ENCODE measurements at regions not wholly inside any gene's neighbourhood (a gene's known extent, or its start where the extent isn't known, plus 50 kb on each side); places are given as distances from the start of the nearest gene placed in this dataset.
"Not testable (repeated sequence)": the region's sequence is repeated elsewhere in the genome, so short reads cannot be mapped to it uniquely, and the experiment has no call there.

DNA sequence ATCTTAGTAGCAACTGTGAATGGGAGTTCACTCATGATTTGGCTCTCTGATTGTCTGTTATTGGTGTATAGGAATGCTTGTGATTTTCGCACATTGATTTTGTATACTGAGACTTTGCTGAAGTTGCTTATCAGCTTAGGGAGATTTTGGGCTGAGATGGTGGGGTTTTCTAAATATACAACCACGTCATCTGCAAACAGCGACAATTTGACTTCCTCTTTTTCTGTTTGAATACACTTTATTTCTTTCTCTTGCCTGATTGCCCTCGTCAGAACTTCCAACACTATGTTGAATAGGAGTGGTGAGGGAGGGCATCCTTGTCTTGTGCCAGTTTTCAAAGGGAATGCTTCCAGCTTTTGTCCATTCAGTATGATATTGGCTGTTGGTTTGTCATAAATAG lies 1883.1 kb upstream of the TENM3 start:
- not testable (repeated sequence) for DNase-seq

DNA sequence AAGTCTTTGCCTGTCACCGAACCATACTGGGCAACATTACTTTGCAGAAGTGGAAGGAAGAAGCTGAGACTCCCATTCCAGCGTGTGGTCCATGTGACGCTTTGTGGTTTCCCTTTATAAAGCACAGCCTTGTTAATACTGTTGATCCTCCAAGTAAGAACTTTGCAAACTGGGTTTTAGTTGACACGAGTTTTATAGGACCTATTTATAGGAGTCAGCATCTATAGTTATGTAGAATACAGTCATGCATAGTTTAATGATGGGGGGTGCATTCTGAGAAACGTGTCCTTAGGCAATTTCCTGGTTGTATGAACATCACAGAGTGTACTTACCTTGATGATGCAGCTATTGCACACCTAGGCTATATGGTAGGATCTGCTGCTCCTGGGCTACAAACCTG lies 1879.4 kb upstream of the TENM3 start:
- no peak for DNase-seq

DNA sequence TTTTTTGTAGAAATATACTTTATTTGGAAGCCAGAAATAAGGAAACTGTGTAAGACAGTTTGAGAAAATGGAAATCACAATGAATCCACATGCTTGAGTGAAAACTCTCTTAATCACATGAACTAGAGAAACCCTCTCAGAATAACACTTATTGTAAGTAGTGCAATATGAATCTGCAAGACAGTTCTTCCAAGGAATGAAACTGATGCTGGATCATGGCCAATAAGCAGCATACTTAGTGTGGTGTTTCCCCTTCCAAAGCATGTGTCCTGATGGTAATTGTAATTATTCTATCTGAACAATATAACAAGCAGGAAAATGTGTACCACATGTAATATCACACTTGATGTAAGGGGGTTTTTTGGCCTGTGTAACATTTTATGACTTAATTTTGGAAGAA lies 1870.5 kb upstream of the TENM3 start:
- DNase-seq: no peak

DNA sequence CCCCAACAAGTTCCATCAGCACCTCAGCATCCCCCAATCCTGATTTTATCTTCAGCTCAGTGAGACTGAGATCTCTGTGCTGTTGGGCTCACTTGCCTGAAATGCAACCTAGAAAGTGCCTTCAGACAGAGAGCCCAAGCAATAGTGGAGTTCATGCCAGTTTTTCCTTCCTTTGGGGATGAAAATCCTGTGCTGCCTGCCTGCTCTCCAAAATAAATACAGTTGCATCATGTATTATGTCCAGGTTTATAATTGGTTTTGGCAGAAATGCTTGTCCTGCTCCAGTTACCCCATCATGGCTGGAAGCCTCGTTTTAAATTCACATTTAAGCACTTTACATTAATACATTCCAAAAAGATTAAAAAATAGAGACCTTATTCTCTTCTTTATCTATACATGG lies 1865.5 kb upstream of the TENM3 start:
- no peak for DNase-seq

DNA sequence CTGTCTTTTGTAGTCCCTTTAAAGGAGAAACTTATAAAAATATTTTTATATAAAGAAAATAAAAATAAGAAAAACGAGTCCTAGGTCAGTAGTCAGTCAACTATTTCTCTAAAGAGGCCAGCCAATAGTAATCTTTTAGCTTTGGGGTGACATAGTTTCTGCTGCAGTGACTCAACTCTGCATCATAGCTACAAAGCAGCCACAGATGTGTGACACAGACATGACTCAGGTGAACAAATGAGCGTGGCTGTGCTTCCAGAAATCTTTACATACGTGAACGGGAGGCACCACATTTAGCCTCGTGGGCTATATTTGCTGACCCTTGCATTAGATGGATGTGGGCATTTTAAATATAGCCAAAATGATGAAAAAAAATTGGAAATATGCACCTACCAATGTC lies 1862.5 kb upstream of the TENM3 start:
- no peak for DNase-seq

DNA sequence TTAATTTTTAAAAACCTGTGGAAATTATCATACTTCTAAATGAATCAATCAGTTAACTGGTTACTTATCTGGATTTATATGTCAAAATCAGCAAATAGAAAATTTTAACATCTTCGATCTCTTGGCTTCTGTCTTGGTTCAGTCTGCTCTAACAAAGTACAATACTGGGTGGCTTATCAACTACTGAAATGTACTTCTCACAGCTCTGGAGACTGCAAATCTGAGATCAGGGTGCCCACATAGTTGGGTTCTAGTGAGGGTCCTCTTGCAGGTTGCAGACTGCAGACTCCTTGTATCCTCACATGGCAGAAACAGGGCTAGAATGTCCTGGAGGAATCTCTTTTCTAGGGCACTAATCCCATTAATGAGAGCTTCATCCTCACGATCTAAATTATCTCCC lies 1851.6 kb upstream of the TENM3 start:
- DNase-seq: no peak

DNA sequence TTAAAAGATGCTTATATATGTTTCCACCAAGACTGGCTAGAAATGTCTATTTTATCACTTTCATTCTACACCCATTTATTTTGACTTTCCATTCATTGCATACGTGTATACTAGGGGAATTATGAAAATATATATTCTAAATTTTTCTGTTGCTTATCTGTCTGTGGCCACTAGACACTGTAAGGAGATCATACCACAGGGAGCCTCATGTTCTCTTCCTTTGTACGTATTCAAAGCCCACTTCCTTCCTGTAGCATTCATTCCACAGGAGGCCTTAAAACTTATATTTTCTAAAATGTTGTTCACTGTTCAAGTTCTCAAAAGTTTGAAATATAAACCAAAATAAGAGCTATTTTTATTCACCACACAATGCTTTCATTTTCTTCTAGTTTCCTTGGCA lies 1848.9 kb upstream of the TENM3 start:
- DNase-seq: no peak

DNA sequence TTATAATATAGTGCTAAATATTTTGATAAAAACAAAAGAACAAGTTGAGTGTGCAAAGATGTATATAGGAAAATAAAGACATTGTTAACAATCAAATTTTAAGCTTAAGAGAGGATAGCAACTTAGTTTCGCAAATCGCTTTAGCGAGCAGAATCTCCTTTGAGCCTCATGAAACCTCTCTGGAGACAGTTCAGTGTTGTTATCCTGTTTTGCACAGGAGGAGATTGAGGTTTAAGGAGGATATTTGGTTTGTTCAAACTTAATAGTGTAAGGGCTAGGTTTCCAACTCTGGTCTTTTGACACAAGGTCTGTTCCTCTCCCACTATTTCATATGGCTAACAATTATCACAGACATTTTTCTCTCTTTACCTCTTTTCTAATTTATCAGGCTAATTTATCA lies 1848.5 kb upstream of the TENM3 start:
- DNase-seq: no peak

DNA sequence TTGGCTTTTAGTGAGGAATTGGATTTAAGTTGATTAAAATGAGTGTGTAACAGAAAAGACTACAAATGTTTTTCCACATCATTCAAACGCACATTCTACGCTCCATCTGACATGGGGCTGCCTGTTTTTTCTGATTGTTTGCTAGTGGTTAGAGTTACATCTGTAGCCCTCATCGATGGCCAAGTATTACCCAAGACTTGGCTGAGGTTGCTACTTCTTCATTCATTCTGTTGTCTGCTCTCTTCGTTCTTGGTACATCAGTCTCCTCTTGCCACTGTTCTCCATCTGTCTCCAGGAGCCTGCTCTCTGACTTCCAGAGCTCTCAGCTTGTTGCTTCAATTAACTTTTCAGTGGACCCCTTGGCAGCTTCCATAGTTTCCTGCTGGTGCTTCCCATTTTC lies 1844.6 kb upstream of the TENM3 start:
- no peak for DNase-seq

DNA sequence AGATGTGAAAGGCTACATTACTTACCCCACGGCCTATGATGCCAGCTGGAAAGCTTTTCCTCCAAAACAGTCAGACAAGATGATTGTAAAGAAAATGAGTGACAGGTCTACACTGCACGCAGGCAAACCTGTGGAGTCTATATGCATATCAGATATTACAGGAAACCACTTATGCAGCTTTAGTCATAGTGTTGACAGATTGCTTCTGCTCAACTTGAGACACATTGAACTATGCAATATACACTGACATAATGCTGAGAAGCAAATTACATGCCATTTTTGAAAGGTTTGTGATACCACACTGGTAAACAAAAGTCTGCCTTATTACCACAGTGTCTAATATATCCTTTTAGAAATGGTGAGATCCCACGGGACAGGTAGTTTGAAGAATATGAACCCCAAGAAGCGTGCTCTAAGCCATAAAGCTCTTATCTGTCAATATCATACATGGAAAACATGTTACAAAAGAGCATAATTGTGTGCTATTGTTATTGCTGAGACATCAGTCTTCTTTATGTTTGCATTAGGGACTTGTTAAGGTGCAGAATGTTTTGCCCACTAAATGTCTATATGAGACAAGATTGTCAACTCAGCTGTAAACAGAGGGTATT lies 1835.8 kb upstream of the TENM3 start:
- DNase-seq: no peak

DNA sequence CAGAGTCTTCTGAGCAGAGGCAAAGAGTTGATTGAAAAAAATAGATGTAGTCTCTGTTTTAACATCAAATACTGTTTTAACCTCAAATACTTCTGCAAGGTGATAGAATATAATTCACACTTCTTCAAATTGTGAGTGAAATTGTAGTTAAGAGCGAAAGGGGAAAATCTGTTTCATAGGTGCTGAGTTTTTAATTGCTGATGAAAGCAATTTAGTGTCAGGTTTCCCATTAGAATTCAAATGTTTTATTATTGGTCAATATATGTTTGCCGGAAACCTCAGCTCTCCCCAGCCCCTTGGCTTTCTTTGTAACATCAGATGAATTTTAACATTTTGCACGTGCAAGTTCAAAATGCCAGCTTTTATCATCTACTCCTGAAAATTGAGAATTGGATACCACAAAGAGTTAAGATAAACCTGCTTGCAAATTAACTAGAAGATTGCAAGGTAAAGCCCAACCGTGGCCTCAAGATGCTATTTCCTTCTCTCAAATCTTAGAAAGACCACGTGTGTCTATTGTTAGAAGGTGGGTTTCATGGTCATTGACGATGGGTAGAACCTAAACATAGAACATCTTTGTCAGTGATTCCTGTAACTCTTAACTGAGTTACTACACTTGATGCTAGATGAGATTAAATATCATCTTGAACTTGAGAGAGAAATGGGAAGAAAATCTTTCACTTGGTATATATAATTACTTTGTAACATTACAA lies 1824.2 kb upstream of the TENM3 start:
- DNase-seq: no peak

DNA sequence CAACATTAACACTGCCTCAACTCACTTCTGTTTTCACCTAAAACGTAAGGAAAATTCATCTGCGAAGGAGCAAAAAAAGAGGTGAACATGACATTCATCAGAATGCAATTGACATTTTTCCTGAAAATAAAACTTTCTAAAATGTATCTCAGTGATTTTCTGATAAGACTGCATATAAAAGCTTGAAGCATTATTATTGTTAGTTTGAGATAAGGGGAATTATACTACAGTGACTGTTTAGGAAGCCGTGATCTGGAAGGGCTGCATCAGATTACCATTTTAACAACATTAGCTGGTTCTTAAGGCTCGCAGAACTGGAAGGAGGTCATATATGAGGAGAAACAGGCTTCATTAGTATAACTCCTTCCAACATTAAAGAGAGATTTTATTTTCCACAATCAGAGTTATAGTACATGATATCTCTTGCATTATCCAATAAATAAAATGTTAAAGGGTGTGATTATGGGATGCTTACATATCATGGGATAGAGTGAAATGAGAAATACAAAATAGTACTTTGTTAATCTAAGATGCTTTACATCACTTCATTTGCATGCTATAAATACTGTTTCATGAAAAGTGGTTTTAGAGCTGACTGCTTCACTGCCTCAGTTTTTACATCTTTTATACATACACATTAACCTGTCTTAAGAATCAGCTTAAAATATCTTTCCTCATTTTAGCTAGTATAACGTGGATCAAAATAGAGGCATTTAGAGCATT lies 1820.1 kb upstream of the TENM3 start:
- no peak for DNase-seq

DNA sequence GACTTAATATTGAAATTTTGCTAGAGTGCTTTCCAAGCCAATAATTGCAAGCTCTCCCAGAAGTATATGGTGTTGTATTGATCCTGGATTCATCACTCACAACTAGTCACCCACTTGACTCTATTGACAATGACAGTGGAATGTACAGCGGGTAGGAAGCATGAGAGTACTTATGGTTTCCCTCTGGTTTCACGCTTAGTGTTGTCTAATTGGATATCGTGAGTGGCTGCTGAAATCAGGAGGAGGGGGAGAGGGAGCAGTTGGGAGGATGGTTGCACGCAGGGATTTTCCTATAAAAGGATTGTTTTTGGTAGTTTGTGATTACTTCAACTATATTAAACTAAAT lies 1819.5 kb upstream of the TENM3 start:
- DNase-seq: no peak

DNA sequence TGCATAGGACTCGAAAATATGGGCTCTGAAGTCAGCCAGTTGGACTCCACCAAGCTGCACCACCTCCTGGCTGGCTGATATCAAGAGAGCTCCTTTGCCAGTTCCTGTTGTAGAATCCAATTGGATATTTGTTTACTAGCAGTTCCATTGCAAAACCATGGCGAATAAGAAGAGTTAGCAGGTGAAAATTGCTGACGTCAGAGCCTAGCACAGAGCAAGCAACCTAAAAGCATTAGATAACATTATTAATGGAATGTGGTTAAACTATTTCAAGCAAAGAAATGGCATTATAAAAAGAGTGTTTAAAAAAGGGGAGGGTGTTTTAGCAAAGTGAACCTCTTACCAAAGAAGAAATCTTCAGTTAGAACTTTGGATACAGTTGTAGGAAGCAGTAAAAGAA lies 1816.3 kb upstream of the TENM3 start:
- no peak for DNase-seq

DNA sequence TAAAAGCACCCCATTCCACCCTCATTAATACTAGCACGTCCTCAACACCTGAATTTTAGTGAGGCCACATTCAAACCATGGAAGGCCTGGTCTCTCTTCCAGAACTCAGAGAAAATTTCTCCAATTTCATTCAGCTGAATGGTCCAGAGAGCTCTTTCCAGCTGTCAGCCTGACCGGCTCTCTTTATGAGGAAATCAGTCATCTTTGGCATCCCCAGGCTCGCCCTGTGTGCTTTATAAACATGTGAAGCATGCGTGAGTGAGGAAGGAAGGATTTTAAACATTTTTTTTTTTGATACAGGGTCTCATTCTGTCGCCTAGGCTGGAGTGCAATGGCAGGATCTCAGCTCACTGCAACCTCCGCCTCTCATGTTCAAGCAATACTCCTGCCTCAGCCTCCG lies 1812.9 kb upstream of the TENM3 start:
- DNase-seq: no peak

DNA sequence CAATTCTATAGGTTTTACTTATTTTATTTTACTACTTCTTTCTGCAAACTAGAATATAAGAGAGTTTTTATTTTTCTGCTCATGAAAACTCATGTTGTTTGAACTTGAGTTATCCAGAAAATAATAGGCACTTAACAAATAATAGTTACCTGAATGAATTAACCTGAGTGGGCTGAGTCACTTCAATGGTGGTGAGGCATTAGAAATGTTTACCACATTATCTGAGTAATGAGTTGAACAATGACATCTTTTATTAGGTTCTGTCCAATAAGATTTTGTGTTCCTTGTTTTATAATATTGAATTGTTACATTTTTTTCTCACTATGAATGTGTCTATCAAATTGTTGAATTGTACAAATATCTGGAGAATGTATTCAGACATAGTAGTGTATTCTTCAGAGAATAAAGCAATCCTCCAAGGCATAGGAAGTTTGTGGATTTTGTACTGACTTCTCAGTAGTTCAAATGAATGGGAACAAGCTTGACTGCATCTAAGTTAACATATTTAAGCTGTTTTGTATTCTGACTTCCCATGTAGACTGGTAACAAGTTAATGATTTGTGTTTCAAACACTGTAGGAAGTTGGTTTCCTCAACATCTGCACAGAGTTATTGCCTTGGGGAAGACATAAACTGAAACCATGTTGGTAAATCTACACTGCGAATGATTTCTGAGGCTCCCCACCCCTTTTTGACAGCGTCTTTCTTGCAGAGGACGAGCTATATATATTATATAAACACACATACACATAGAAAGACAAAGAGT lies 1808.9 kb upstream of the TENM3 start:
- DNase-seq: no peak

DNA sequence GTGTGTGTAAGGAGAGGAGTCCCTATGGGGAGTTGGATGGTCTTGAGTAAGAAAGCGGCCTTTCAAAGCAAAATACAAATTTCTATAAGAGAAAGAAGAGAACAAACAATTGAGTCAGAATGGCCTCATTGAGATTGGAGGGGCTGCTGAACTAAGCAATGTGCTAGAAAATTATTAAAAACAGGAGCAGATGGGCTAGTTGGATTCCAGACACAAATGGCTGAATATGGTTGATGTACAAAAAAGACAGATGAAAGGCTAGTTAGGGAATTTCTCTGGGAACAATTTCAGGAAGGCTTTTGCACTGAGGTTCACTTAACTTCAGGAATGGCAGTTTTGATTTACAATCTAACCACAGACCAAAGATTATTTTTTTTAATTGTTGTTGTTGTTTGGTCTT lies 1806.8 kb upstream of the TENM3 start:
- no peak for DNase-seq

DNA sequence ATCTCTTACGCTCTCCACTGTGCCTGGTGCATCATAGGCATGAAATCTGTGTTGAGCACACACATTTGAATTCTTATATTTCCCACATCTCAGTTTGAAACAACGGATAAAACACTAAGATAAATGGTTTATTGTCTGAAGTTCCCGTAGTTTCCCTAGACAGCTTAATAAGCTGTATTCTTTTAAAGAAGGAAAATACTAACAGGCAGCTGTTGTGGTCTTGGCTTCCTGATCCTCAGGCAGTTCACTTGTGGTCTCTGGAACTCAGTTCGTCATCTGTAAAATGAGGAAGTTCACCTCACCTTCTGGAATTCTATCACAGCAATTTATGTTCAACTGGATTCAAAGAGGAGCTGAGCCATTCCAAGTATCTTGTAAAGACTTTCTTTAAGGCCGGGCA lies 1805.6 kb upstream of the TENM3 start:
- no peak for DNase-seq

DNA sequence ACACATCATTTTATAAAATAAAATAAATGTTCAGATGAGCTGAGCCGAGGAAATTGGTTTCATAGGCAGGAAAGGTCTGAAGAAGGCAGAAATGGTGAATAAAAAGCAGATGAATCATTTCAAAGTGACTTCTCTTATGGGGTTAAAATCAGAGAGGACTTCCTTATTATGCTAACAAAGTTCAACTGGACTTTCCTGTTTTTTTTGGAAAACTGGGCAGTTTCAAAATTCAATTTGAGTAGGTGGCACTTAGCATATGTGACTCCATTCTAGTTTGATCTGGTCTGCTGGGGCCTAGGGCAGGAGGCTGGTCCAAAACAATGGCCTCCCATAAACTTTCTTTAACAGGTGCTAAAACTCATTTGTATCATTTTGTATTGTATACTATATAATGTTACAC lies 1794.9 kb upstream of the TENM3 start:
- DNase-seq: no peak

DNA sequence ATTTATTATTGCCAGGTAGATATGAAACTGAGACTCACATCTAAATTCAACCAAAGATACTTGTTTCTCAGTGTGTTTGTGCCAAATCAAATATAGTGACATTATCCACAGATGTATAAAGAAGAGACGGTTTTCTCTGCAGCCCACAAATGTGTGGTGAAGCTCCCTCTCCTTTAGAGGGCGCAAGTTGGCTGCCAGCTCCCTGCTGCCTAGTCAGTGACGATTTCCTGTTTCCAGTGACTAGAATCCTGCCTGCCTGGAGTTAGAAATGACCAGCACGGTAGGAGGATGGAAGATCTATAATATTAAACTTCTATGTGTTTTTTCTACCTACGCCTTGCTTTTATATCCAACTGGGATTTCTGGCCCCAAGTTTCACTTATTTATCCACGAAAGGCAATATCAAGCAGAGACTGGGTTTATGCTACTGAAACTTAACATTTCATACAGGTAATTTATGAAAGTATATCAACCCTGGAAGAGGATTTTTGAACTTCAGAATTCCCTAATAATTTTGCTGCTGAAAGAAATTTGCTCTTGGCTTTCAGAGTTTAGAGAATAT lies 1793.7 kb upstream of the TENM3 start:
- DNase-seq: no peak

DNA sequence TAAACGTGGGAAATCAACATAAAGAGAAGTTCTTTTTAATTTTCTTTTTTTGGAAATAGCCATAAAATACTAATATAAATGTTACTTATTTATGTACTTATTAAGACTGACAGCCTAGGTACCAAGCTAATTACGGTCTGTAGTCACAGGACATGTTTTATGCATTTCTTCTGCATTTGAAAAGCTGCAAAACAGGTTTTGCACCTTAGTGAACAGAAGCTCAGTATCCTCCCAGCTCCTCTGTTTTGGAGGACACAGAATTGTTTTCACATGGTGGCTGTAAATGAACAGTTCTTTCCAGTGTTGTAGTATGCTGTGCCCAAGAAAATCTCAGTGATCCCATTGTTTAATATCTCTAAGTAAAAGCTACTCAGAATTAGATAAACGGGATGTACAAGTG lies 1788.0 kb upstream of the TENM3 start:
- DNase-seq: no peak

DNA sequence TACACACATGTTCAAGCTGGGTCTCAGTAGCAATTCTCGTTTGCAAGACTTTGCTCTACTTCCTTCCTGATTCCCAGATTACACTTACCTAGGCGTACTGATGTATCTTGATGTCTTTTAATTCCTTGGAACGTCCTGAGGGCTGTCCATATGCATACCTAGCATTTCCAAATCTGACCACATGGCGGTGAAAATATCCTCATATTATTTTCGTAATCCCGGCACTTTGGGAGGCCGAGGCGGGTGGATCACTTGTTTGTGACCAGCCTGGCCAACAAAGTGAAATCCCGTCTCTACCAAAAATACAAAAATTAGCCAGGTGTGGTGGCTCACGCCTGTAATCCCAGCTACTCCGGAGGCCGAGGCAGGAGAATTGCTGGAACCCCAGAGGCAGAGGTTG lies 1786.3 kb upstream of the TENM3 start:
- DNase-seq: no peak

DNA sequence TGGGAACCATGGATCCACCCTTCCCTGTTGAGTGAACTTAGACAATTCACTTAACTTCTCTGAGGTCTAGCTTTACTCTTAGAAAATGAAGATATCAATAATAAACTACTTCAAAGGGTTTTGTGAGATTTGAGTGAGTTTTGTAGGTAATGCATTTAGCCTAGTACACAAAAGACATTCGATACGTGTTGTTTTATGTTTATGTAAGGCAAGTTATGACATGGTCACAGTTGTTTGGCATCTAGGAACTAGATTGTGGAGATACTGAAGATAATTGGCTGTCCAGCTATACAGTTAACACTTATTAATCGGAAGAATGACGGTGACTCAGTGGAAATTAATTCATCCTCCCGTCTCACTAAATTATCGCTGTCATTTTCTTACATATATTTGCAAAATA lies 1781.1 kb upstream of the TENM3 start:
- DNase-seq: no peak

DNA sequence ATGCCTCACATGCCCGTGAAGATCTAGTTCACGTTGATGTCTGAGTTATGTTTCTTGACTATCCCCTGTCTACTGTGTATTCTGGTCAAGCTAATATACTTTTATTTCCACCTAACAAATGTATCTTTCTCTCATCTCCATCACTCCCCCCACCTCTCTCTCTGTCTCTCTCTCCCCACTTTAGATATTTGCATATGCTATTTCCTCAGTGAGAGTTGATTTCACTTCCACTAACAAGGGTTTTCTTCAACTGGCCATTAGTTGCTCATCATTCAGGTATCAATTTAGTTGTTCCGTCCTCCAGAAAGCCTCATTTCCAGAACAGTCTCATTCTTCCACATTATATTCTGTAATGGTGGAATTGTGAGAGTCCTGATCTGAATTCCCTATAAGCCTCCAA lies 1777.8 kb upstream of the TENM3 start:
- no peak for DNase-seq

All from activated T-cell treated with anti-CD3 and anti-CD28 coated beads for 4 hours (primary cell).